Lung (tissue), 11 donors: ENCODE measurements at regions not wholly inside any gene's neighbourhood (a gene's known extent, or its start where the extent isn't known, plus 50 kb on each side); places are given as distances from the start of the nearest gene placed in this dataset.

Source experiments
- ATAC-seq: fragments of 200-7000 bp; cut with Tn5 transposase; one replicate; pipeline ENCODE4 v1.9.1; 2020; ENCODE audit warnings: moderate number of reproducible peaks; ENCODE audit not compliant: insufficient read depth, low FRiP score
- DNase-seq, 3 donors: peaks; one replicate each; pipeline ENCODE4 v3.0.0-alpha.2; 2013 to 2017
- H3K27ac ChIP-seq, 2 donors: one replicate each; pipeline ENCODE4 v1.5.1; 2013; ENCODE audit warnings: mild to moderate bottlenecking in 2 of 2, moderate library complexity in 2 of 2, control low read depth in 1 of 2, inconsistent platforms in 1 of 2, low read depth in 1 of 2, low read length in 1 of 2
- H3K27me3 ChIP-seq, 3 donors: one replicate each; pipeline ENCODE4 v1.5.1; 2013; ENCODE audit warnings: low read length in 2 of 3; ENCODE audit not compliant: control insufficient read depth in 3 of 3, insufficient read depth in 3 of 3
- H3K36me3 ChIP-seq, 4 donors: one replicate each; pipeline ENCODE4 v1.5.1; 2013; ENCODE audit warnings: low read length in 4 of 4, mild to moderate bottlenecking in 1 of 4, moderate library complexity in 1 of 4; ENCODE audit not compliant: control insufficient read depth in 4 of 4, insufficient read depth in 4 of 4
- H3K4me1 ChIP-seq, 5 donors: one replicate each; pipeline ENCODE4 v1.5.1; 2013; ENCODE audit warnings: low read length in 5 of 5, mild to moderate bottlenecking in 2 of 5, moderate library complexity in 1 of 5; ENCODE audit not compliant: control insufficient read depth in 5 of 5, insufficient read depth in 5 of 5
- H3K4me3 ChIP-seq: one replicate; pipeline ENCODE4 v1.5.1; 2013; ENCODE audit warnings: mild to moderate bottlenecking, control low read depth, moderate library complexity
- H3K9ac ChIP-seq, 2 donors: one replicate each; pipeline ENCODE4 v1.5.1; 2013; ENCODE audit warnings: low read length in 2 of 2, control low read depth in 1 of 2; ENCODE audit not compliant: insufficient read depth in 1 of 2
- H3K9me3 ChIP-seq, 4 donors: one replicate each; pipeline ENCODE4 v1.5.1; 2013; ENCODE audit warnings: low read length in 3 of 4, mild to moderate bottlenecking in 1 of 4, moderate library complexity in 1 of 4; ENCODE audit not compliant: control insufficient read depth in 4 of 4, insufficient read depth in 3 of 4
- CTCF ChIP-seq: IDR thresholded peaks from 2 replicates; pipeline ENCODE4 v1.5.1; 2012; ENCODE audit warnings: mild to moderate bottlenecking; ENCODE audit errors: control extremely low read depth, extremely low read depth
- WGBS, 2 donors: extraction: QIAGEN DNeasy Blood & Tissue Kit; methylation state at CpG; one replicate each; pipeline ENCODE4 v1.1.7; 2013; 5-methylcytosine and 5-hydroxymethylcytosine counted together
- donor health status: control.
- donor health status: control.
- donor health status: Bipolar disorder and iron deficiency.
- donor health status: healthy.
- donor health status: DM: yes; HTN: yes; CAD: no.

GRCh38 chr19:30672926-30673325, 300.7 kb downstream of the ZNF536 start:
- no peaks in the 10 kb centered on the region for H3K27me3 ChIP-seq
- TF ChIP-seq CTCF: no peak
- H3K4me1 ChIP-seq: peaks cover 0 to 27% (median 6%) of the 10 kb centered on the region in 5 donors
- no peaks in the 10 kb centered on the region for H3K9me3 ChIP-seq
- WGBS, 2 donors: 55 to 62% methylated on average over 5 of the region's 5 CpGs
- no peaks in the 10 kb centered on the region for H3K36me3 ChIP-seq
- no peak overlapping the region for H3K4me3 ChIP-seq
- peak in 1 of 3 donors; percentile 32 for DNase-seq
- no peak overlapping the region for H3K9ac ChIP-seq
- no peak for ATAC-seq
- H3K27ac ChIP-seq: no peak overlapping the region

GRCh38 chr19:30671622-30672051, 299.5 kb downstream of the ZNF536 start:
- Histone ChIP-seq H3K9me3 (no peaks in the 10 kb centered on the region), H3K36me3 (no peaks in the 10 kb centered on the region), H3K27ac (no peak overlapping the region), H3K4me1 (peaks cover 0 to 27% (median 6%) of the 10 kb centered on the region in 5 donors), H3K9ac (no peak overlapping the region), H3K4me3 (no peak overlapping the region), H3K27me3 (no peaks in the 10 kb centered on the region)
- TF ChIP-seq CTCF: no peak
- no peak for ATAC-seq
- 60 to 68% methylated on average over 9 of the region's 9 CpGs for WGBS, 2 donors
- peak; percentile 90 to 94 (median 93) for DNase-seq

- Histone ChIP-seq H3K9ac (no peak overlapping the region), H3K36me3 (no peaks in the 10 kb centered on the region), H3K27ac (no peak overlapping the region), H3K27me3 (no peaks in the 10 kb centered on the region), H3K4me1 (peaks cover 0 to 27% (median 6%) of the 10 kb centered on the region in 5 donors), H3K4me3 (no peak overlapping the region), H3K9me3 (no peaks in the 10 kb centered on the region)
- no peak for DNase-seq
- WGBS, 2 donors: 81 to 84% methylated on average over 3 of the region's 3 CpGs
- no peak for TF ChIP-seq CTCF
- no peak for ATAC-seq
Measured at GRCh38 chr19:30671367-30671619, 299.1 kb downstream of the ZNF536 start.

- Histone ChIP-seq H3K9ac (no peak overlapping the region), H3K27me3 (no peaks in the 10 kb centered on the region), H3K36me3 (no peaks in the 10 kb centered on the region), H3K9me3 (no peaks in the 10 kb centered on the region), H3K27ac (no peak overlapping the region), H3K4me1 (peaks cover 0 to 27% (median 6%) of the 10 kb centered on the region in 5 donors), H3K4me3 (no peak overlapping the region)
- no peak for ATAC-seq
- no peak for TF ChIP-seq CTCF
- WGBS, 2 donors: 89 to 94% methylated on average over 17 of the region's 17 CpGs
- no peak for DNase-seq
Measured at GRCh38 chr19:30670562-30671366, 298.6 kb downstream of the ZNF536 start.
